Panc1 (cell line): ENCODE measurements at regions not wholly inside any gene's neighbourhood (a gene's known extent, or its start where the extent isn't known, plus 50 kb on each side); places are given as distances from the start of the nearest gene placed in this dataset.

Source experiments
- CTCF ChIP-seq: fragments of 450-650 bp; IDR thresholded peaks from 2 replicates; pipeline ENCODE4 v1.5.1; 2017; ENCODE audit warnings: mild to moderate bottlenecking
- POLR2AphosphoS5 ChIP-seq: IDR thresholded peaks from 2 replicates; pipeline ENCODE4 v1.6.1; 2012; ENCODE audit warnings: mild to moderate bottlenecking, low read depth, low read length, moderate library complexity

GRCh38 chr20:51137461-51137860 lies 114.6 kb upstream of the KCNG1 start:
- no peak for TF ChIP-seq CTCF
- TF ChIP-seq POLR2AphosphoS5: no peak
